Spleen (tissue), 11 donors: ENCODE measurements at regions not wholly inside any gene's neighbourhood (a gene's known extent, or its start where the extent isn't known, plus 50 kb on each side); places are given as distances from the start of the nearest gene placed in this dataset.
A peak's percentile ranks its signal among the peaks of the same experiment; 100 is the strongest.

Experiments
- DNase-seq: peaks from one replicate; pipeline ENCODE4 v3.0.0-alpha.2; 2020
- H3K27ac ChIP-seq, 8 donors: fragments of 200-600 bp; sonication (generic) in 7 of 8; 1 replicate in 4 of 8; 2 replicates in 4 of 8; pipeline versions ENCODE4 v1.5.0 to v1.8.0; 2016 to 2021; ENCODE audit warnings: inconsistent platforms in 4 of 8, mild to moderate bottlenecking in 4 of 8, moderate library complexity in 1 of 8
- H3K27me3 ChIP-seq, 7 donors: fragments of 200-600 bp; sonication (generic) in 6 of 7; replicated peaks in 1 of 7; 1 replicate in 4 of 7; 2 replicates in 3 of 7; pipeline versions ENCODE4 v1.5.0 to v1.8.0; 2016 to 2021; ENCODE audit warnings: inconsistent platforms in 3 of 7, mild to moderate bottlenecking in 1 of 7
- H3K36me3 ChIP-seq, 6 donors: fragments of 200-600 bp; sonication (generic) in 5 of 6; 1 replicate in 4 of 6; 2 replicates in 2 of 6; pipeline versions ENCODE4 v1.5.0 to v1.8.0; 2016 to 2021; ENCODE audit warnings: inconsistent platforms in 2 of 6
- H3K4me1 ChIP-seq, 6 donors: fragments of 200-600 bp; sonication (generic) in 5 of 6; 1 replicate in 3 of 6; 2 replicates in 3 of 6; pipeline versions ENCODE4 v1.5.0 to v1.8.0; 2016 to 2021; ENCODE audit warnings: inconsistent platforms in 3 of 6
- H3K4me3 ChIP-seq, 8 donors: fragments of 200-600 bp; sonication (generic) in 7 of 8; 1 replicate in 4 of 8; 2 replicates in 4 of 8; pipeline versions ENCODE4 v1.5.0 to v1.8.0; 2016 to 2021; ENCODE audit warnings: inconsistent platforms in 4 of 8, mild to moderate bottlenecking in 4 of 8, moderate library complexity in 2 of 8
- H3K9me3 ChIP-seq, 8 donors: fragments of 200-600 bp; sonication (generic) in 7 of 8; 1 replicate in 4 of 8; 2 replicates in 4 of 8; pipeline versions ENCODE4 v1.5.0 to v1.8.0; 2016 to 2021; ENCODE audit warnings: inconsistent platforms in 4 of 8
- CTCF ChIP-seq, 11 experiments: fragments of 200-600 bp in 7 of 11; fragments of 450-650 bp in 4 of 11; sonication (generic) in 4 of 11; IDR thresholded peaks in 8 of 11; conservative IDR thresholded peaks in 3 of 11; 1 replicate in 7 of 11; 2 replicates in 4 of 11; pipeline versions ENCODE4 v1.4.0 to v1.8.0; 2016 to 2021; ENCODE audit warnings: antibody characterized with exemption in 11 of 11, inconsistent platforms in 4 of 11, mild to moderate bottlenecking in 1 of 11
- POLR2A ChIP-seq, 3 donors: fragments of 450-650 bp; IDR thresholded peaks; one replicate each; pipeline ENCODE4 v1.5.1; 2017; ENCODE audit warnings: antibody characterized with exemption in 3 of 3, mild to moderate bottlenecking in 1 of 3
- POLR2AphosphoS5 ChIP-seq, 3 donors: sonication (generic); formaldehyde crosslinking; IDR thresholded peaks; one replicate each; pipeline ENCODE4 v1.5.1; 2017; ENCODE audit warnings: antibody characterized with exemption in 3 of 3
- WGBS, 5 donors: extraction: QIAGEN DNeasy Blood & Tissue Kit in 3 of 5; methylation state at CpG; one replicate each; pipeline versions ENCODE4 v1.1.5 to v1.1.7; 2013 to 2018; 5-methylcytosine and 5-hydroxymethylcytosine counted together
- intact Hi-C: fragments of 100-400 bp; cut with DNase I; formaldehyde crosslinking; loops from one replicate; pipeline ENCODE4 v1.15.0; 2023; ENCODE audit warnings: low total_unique reads
- donor health status: healthy with polysubstance abuse.
- donor health status: DM: no; HTN: no; CAD: no; lungs with moderate emphysema.
- donor health status: DM: no; HTN: no; CAD: no.
- donor health status: Bipolar disorder and iron deficiency.
- donor health status: healthy.
- donor health status: DM: no; HTN: no; CAD: no.
- donor health status: DM: yes; HTN: yes; CAD: no.

GRCh38 chr6:100182313-100182712 lies 188.3 kb upstream of the MCHR2 start:
- TF ChIP-seq POLR2AphosphoS5 (IDR thresholded peaks at IDR 0.05) (no peak), CTCF (IDR thresholded peaks at IDR 0.05 in 8 of 11, conservative IDR thresholded peaks at IDR 0.05 in 3 of 11) (no peak), POLR2A (IDR thresholded peaks at IDR 0.05) (no peak)
- Histone ChIP-seq H3K27ac (no peak overlapping the region), H3K9me3 (no peaks in the 10 kb centered on the region), H3K4me1 (no peaks in the 10 kb centered on the region), H3K4me3 (no peak overlapping the region), H3K27me3 (no peaks in the 10 kb centered on the region), H3K36me3 (no peaks in the 10 kb centered on the region)
- WGBS, 5 donors = 15 to 36% (median 24%) methylated on average over 1 of the region's 1 CpG
- no peak for DNase-seq
- intact Hi-C loops = no loop called here

- Histone ChIP-seq H3K27ac (no peak overlapping the region), H3K27me3 (no peaks in the 10 kb centered on the region), H3K9me3 (no peaks in the 10 kb centered on the region), H3K4me1 (no peaks in the 10 kb centered on the region), H3K4me3 (no peak overlapping the region), H3K36me3 (no peaks in the 10 kb centered on the region)
- DNase-seq = no peak
- WGBS, 5 donors = 72 to 88% (median 75%) methylated on average over 3 of the region's 3 CpGs
- TF ChIP-seq POLR2AphosphoS5 (IDR thresholded peaks at IDR 0.05) (no peak), POLR2A (IDR thresholded peaks at IDR 0.05) (no peak), CTCF (IDR thresholded peaks at IDR 0.05 in 8 of 11, conservative IDR thresholded peaks at IDR 0.05 in 3 of 11) (no peak)
- intact Hi-C loops = no loop called here
Observed at GRCh38 chr6:100181309-100181708, 187.3 kb upstream of the MCHR2 start.

GRCh38 chr6:100179576-100179975 lies 185.6 kb upstream of the MCHR2 start:
- Histone ChIP-seq H3K9me3 (no peaks in the 10 kb centered on the region), H3K4me3 (no peak overlapping the region), H3K4me1 (no peaks in the 10 kb centered on the region), H3K27ac (no peak overlapping the region), H3K36me3 (no peaks in the 10 kb centered on the region), H3K27me3 (no peaks in the 10 kb centered on the region)
- intact Hi-C loops = no loop called here
- no peak for DNase-seq
- TF ChIP-seq CTCF (IDR thresholded peaks at IDR 0.05 in 8 of 11, conservative IDR thresholded peaks at IDR 0.05 in 3 of 11) = no peak
- no peak for TF ChIP-seq POLR2A (IDR thresholded peaks at IDR 0.05)
- no peak for TF ChIP-seq POLR2AphosphoS5 (IDR thresholded peaks at IDR 0.05)
- 91 to 100% (median 98%) methylated on average over 1 of the region's 1 CpG for WGBS, 5 donors

GRCh38 chr6:100177956-100178355 lies 183.9 kb upstream of the MCHR2 start:
- Histone ChIP-seq H3K4me1 (no peaks in the 10 kb centered on the region), H3K4me3 (no peak overlapping the region), H3K36me3 (no peaks in the 10 kb centered on the region), H3K9me3 (no peaks in the 10 kb centered on the region), H3K27ac (peak overlapping the region in 1 of 8 donors; percentile 17), H3K27me3 (no peaks in the 10 kb centered on the region)
- WGBS, 5 donors = 32 to 56% (median 53%) methylated on average over 1 of the region's 1 CpG
- DNase-seq = no peak
- TF ChIP-seq CTCF (IDR thresholded peaks at IDR 0.05 in 8 of 11, conservative IDR thresholded peaks at IDR 0.05 in 3 of 11) (no peak), POLR2AphosphoS5 (IDR thresholded peaks at IDR 0.05) (no peak), POLR2A (IDR thresholded peaks at IDR 0.05) (no peak)
- intact Hi-C loops = no loop called here
